ENCODE measurements at regions not wholly inside any gene's neighbourhood (a gene's known extent, or its start where the extent isn't known, plus 50 kb on each side); places are given as distances from the start of the nearest gene placed in this dataset.

- ChIA-PET CTCF (interaction anchor here (1.5 kb wide), 1 partner anchor 381 kb away, joined by 4 read pairs; no protein-coding TSS in a partner anchor), POLR2A (no interaction called here)
- DNase-seq (no peak), ATAC-seq (no peak)
- Mint-ChIP-seq H3K27ac (no peak overlapping the region), H3K4me1 (no peaks in the 10 kb centered on the region), H3K36me3 (ENCODE audit: low read depth) (no peaks in the 10 kb centered on the region), H3K9me3 (ENCODE audit: low read depth) (no peaks in the 10 kb centered on the region), H3K4me3 (no peak overlapping the region), H3K27me3 (peaks cover 5% of the 10 kb centered on the region)
- intact Hi-C loops (cut with DNase I, micrococcal nuclease) = no loop called here
Measured at GRCh38 chr14:58882577-58883018, 244.8 kb downstream of the DACT1 start.

GRCh38 chr14:58884442-58884841 is 246.7 kb downstream of the DACT1 start:
- Mint-ChIP-seq H3K4me1 (no peaks in the 10 kb centered on the region), H3K9me3 (ENCODE audit: low read depth) (no peaks in the 10 kb centered on the region), H3K27ac (no peak overlapping the region), H3K27me3 (peaks cover 5% of the 10 kb centered on the region), H3K4me3 (no peak overlapping the region), H3K36me3 (ENCODE audit: low read depth) (no peaks in the 10 kb centered on the region)
- ChIA-PET CTCF (no interaction called here), POLR2A (no interaction called here)
- intact Hi-C loops (cut with DNase I, micrococcal nuclease) = no loop called here
- ATAC-seq = no peak
- DNase-seq = no peak

DNA sequence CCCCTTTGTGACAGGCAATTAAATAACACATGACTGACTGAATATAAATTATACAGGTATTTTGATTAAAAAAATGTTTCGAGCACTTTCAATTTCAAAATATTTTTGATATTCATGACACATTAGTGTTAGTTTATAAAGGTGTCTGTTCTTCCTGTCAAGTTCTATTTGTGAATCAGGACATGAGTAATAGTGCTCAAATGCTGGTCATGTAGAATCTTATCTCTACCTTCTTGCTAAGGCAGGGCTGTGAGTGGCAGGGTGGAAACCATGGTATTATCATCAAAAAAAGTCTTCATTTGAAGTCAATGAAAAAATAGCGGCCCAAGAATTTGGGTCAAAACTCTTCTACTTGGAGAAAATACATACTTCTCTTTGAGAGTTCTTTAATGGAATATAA is 250.2 kb downstream of the DACT1 start:
- POLR2A ChIA-PET = no interaction called here
- no peaks in the 10 kb centered on the region for H3K36me3 Mint-ChIP-seq (ENCODE audit: low read depth)
- ATAC-seq (no peak), DNase-seq (no peak)
- no peaks in the 10 kb centered on the region for H3K4me1 Mint-ChIP-seq
- CTCF ChIA-PET = interaction anchor here (0.8 kb wide), 1 partner anchor 12 kb away, joined by 3 read pairs; no protein-coding TSS in a partner anchor
- no peak overlapping the region for H3K4me3 Mint-ChIP-seq
- intact Hi-C loops (cut with DNase I, micrococcal nuclease) = no loop called here
- H3K9me3 Mint-ChIP-seq (ENCODE audit: low read depth) = no peaks in the 10 kb centered on the region
- peaks cover 3% of the 10 kb centered on the region for H3K27me3 Mint-ChIP-seq
- no peak overlapping the region for H3K27ac Mint-ChIP-seq

DNA sequence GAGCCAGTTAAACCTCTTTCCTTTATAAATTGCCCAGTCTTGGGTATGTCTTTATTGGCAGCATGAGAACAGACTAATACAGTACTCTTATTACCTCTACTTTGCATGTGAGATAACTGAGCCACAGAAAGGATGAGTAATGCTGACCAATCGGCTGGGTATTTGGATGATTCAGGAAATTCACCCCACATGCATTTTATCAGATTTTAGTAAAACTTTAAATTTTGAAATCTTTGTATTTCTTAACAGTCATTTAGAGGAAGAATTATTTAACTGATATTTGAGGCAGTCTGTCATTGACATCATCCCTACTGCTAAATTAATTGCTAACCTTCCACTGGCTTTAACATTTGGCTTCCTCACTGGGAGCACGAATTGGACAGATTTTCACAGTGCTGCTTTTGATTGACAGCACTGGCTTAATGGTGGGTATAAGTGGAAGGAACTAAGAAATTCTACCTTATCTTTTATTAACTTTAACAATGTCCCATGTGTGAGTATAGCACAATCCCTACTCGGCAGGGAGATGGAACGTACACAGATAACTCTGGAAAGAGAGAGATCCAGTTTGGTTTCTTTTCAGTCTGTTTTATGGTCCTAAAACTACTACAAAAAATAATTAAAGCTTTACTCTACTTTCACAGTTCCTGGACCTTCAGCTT is 261.0 kb downstream of the DACT1 start:
- ChIA-PET CTCF (interaction anchor here (1.5 kb wide), 1 partner anchor 398 kb away, joined by 3 read pairs; no protein-coding TSS in a partner anchor), POLR2A (no interaction called here)
- H3K27ac Mint-ChIP-seq = no peak overlapping the region
- no peaks in the 10 kb centered on the region for H3K4me1 Mint-ChIP-seq
- no peaks in the 10 kb centered on the region for H3K36me3 Mint-ChIP-seq (ENCODE audit: low read depth)
- intact Hi-C loops (cut with DNase I, micrococcal nuclease) = no loop called here
- no peaks in the 10 kb centered on the region for H3K9me3 Mint-ChIP-seq (ENCODE audit: low read depth)
- no peak overlapping the region for H3K4me3 Mint-ChIP-seq
- H3K27me3 Mint-ChIP-seq = peaks cover 6% of the 10 kb centered on the region
- ATAC-seq = no peak
- no peak for DNase-seq

DNA sequence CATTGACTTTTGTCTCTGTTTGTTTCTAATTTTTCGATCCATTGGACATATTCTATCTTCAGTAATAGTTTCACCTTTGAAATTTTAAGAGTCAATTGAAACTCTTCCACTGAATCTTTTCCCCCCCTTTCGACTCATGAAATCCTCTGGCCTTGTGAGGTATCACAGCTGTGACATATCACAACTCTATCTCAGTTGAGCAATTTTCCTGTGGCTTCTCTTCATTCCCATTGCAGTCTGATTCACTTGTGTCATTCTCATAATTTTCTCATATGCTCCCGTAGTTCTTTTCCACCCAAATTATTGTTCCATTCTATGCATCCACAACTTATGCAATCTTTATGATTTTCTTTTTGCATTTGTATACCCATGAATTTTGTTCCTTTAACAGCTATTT is 261.6 kb downstream of the DACT1 start:
- ChIA-PET CTCF (interaction anchor here (1.5 to 1.9 kb wide), 2 partner anchors 10 to 398 kb away, joined by 3 read pairs; no protein-coding TSS in a partner anchor), POLR2A (no interaction called here)
- ATAC-seq (no peak), DNase-seq (no peak)
- H3K27me3 Mint-ChIP-seq = peaks cover 6% of the 10 kb centered on the region
- no peak overlapping the region for H3K27ac Mint-ChIP-seq
- no peaks in the 10 kb centered on the region for H3K9me3 Mint-ChIP-seq (ENCODE audit: low read depth)
- no peaks in the 10 kb centered on the region for H3K4me1 Mint-ChIP-seq
- no peaks in the 10 kb centered on the region for H3K36me3 Mint-ChIP-seq (ENCODE audit: low read depth)
- intact Hi-C loops (cut with DNase I, micrococcal nuclease) = no loop called here
- H3K4me3 Mint-ChIP-seq = no peak overlapping the region

DNA sequence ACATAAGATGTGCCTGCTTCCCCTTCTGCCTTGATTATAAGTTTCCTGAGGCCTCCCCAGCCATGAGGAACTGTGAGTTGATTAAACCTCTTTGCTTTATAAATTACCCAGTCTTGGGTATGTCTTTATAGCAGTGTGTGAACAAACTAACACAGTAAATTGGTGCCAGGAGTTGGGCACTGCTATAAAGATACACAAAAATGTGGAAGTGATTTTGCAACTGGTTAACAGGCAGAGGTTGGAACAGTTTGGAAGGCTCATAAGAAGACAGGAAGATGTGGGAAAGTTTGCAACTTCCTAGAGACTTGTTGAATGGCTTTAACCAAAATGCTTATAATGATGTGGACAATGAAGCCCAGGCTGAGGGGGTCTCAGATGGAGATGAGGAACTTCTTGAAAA is 264.1 kb downstream of the DACT1 start:
- H3K4me1 Mint-ChIP-seq = no peaks in the 10 kb centered on the region
- CTCF ChIA-PET = no interaction called here
- peaks cover 4% of the 10 kb centered on the region for H3K27me3 Mint-ChIP-seq

DNA sequence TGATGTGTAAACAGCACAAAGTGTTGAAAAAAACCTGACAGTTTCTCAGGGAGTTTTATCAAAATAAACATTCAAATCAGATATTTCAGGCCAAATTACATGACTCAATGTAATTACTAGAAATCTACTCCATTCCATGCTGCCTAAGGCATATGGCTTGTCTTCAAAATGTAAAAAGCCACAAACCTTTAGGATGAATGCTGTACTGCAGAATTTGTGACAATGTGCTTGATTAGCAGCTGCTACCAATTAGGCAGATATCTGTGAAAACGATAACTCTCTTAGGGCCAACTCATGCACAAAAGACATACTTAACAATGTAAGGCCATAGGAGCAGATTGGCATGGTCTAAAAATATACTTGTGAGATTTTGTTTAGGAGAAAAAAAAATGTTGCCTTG is 267.0 kb downstream of the DACT1 start:
- no peaks in the 10 kb centered on the region for H3K36me3 Mint-ChIP-seq (ENCODE audit: low read depth)
- no peaks in the 10 kb centered on the region for H3K9me3 Mint-ChIP-seq (ENCODE audit: low read depth)
- DNase-seq (no peak), ATAC-seq (no peak)
- ChIA-PET CTCF (interaction anchor here (0.7 kb wide), 1 partner anchor 835 kb away, joined by 3 read pairs; no protein-coding TSS in a partner anchor), POLR2A (no interaction called here)
- peaks cover 3% of the 10 kb centered on the region for H3K27me3 Mint-ChIP-seq
- H3K4me3 Mint-ChIP-seq = no peak overlapping the region
- H3K4me1 Mint-ChIP-seq = no peaks in the 10 kb centered on the region
- intact Hi-C loops (cut with DNase I, micrococcal nuclease) = no loop called here
- no peak overlapping the region for H3K27ac Mint-ChIP-seq

More for the DNA sequence above, 264.1 kb downstream of the DACT1 start:
- POLR2A ChIA-PET = no interaction called here
- DNase-seq = no peak
- Mint-ChIP-seq H3K9me3 (ENCODE audit: low read depth) (no peaks in the 10 kb centered on the region), H3K27ac (no peak overlapping the region), H3K36me3 (ENCODE audit: low read depth) (no peaks in the 10 kb centered on the region), H3K4me3 (no peak overlapping the region)
- intact Hi-C loops (cut with DNase I, micrococcal nuclease) = no loop called here
- no peak for ATAC-seq

DNA sequence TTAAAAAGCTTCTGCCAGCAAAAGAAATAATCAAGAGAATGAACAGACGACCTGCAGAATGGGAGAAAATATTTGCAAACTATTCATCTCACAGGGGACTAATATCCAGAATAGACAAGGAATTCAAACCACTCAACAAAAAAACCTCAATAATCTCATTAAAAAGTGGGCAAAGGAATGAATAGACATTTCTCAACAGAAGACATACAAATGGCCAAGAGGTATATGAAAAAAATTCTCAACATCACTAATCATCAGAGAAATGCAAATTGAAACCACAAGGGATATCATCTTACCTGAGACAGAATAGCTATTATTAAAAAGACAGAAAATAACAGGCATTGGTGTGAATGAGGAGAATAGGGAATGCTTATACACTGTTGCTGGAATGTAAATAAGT is 270.0 kb downstream of the DACT1 start:
- peaks cover 3% of the 10 kb centered on the region for H3K27me3 Mint-ChIP-seq

GRCh38 chr14:58912287-58912686 is 274.5 kb downstream of the DACT1 start:
- Mint-ChIP-seq H3K4me3 (no peak overlapping the region), H3K27ac (no peak overlapping the region), H3K36me3 (ENCODE audit: low read depth) (no peaks in the 10 kb centered on the region), H3K4me1 (no peaks in the 10 kb centered on the region), H3K9me3 (ENCODE audit: low read depth) (no peaks in the 10 kb centered on the region), H3K27me3 (no peaks in the 10 kb centered on the region)
- ChIA-PET CTCF (interaction anchor here (0.8 kb wide), 1 partner anchor 12 kb away, joined by 3 read pairs; no protein-coding TSS in a partner anchor), POLR2A (no interaction called here)
- intact Hi-C loops (cut with DNase I, micrococcal nuclease) = no loop called here
- no peak for ATAC-seq
- DNase-seq = no peak

More for the DNA sequence above, 270.0 kb downstream of the DACT1 start:
- POLR2A ChIA-PET = no interaction called here
- Mint-ChIP-seq H3K4me1 (no peaks in the 10 kb centered on the region), H3K36me3 (ENCODE audit: low read depth) (no peaks in the 10 kb centered on the region), H3K9me3 (ENCODE audit: low read depth) (no peaks in the 10 kb centered on the region), H3K27ac (no peak overlapping the region), H3K4me3 (no peak overlapping the region)
- ATAC-seq (no peak), DNase-seq (no peak)
- intact Hi-C loops (cut with DNase I, micrococcal nuclease) = no loop called here
- CTCF ChIA-PET = interaction anchor here (0.7 kb wide), 1 partner anchor 52 kb away, joined by 3 read pairs; no protein-coding TSS in a partner anchor

- H3K27me3 Mint-ChIP-seq = no peaks in the 10 kb centered on the region
- ATAC-seq (no peak), DNase-seq (no peak)
- ChIA-PET CTCF (interaction anchor here (0.8 kb wide), 1 partner anchor 12 kb away, joined by 3 read pairs; no protein-coding TSS in a partner anchor), POLR2A (no interaction called here)
- H3K9me3 Mint-ChIP-seq (ENCODE audit: low read depth) = no peaks in the 10 kb centered on the region
- no peaks in the 10 kb centered on the region for H3K36me3 Mint-ChIP-seq (ENCODE audit: low read depth)
- H3K4me3 Mint-ChIP-seq = no peak overlapping the region
- H3K4me1 Mint-ChIP-seq = no peaks in the 10 kb centered on the region
- intact Hi-C loops (cut with DNase I, micrococcal nuclease) = no loop called here
- no peak overlapping the region for H3K27ac Mint-ChIP-seq
Measured at GRCh38 chr14:58912799-58913432, 275.2 kb downstream of the DACT1 start.

GRCh38 chr14:58914279-58914855 is 274.1 kb upstream of the DAAM1 start:
- Mint-ChIP-seq H3K27me3 (peaks cover 1% of the 10 kb centered on the region), H3K9me3 (ENCODE audit: low read depth) (no peaks in the 10 kb centered on the region), H3K4me3 (no peak overlapping the region), H3K4me1 (no peaks in the 10 kb centered on the region), H3K36me3 (ENCODE audit: low read depth) (no peaks in the 10 kb centered on the region), H3K27ac (no peak overlapping the region)
- ATAC-seq (no peak), DNase-seq (no peak)
- CTCF ChIA-PET = interaction anchor here (0.7 kb wide), 1 partner anchor 1451 kb away, joined by 3 read pairs; no protein-coding TSS in a partner anchor
- intact Hi-C loops (cut with DNase I, micrococcal nuclease) = no loop called here
- POLR2A ChIA-PET = no interaction called here

DNA sequence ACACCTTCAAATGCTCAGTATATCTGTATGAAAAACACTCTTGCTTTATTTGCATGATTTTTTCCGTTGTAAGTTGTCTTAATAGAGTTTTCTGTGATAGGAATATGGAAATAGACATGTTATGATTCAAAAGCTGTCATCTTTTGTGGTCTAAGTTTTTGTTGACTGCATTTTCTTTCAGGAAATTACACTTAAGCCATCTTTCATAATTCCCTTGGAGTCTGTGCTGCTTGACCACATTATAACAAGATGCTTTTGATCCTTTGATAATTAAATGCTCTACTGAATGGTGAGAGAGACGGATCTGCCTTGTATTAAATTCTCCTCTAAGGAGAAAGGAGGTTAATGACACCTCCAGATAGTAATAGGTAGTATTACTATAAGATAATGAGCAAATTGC is 272.8 kb upstream of the DAAM1 start:
- no peak for ATAC-seq
- Mint-ChIP-seq H3K4me1 (no peaks in the 10 kb centered on the region), H3K36me3 (ENCODE audit: low read depth) (no peaks in the 10 kb centered on the region), H3K4me3 (no peak overlapping the region), H3K27me3 (peaks cover 4% of the 10 kb centered on the region), H3K9me3 (ENCODE audit: low read depth) (no peaks in the 10 kb centered on the region), H3K27ac (no peak overlapping the region)
- no peak for DNase-seq
- intact Hi-C loops (cut with DNase I, micrococcal nuclease) = no loop called here
- POLR2A ChIA-PET = no interaction called here
- CTCF ChIA-PET = interaction anchor here (0.7 kb wide), 1 partner anchor 140 kb away, joined by 3 read pairs; no protein-coding TSS in a partner anchor
